Astrocyte (in vitro differentiated cells and primary cell): ENCODE measurements at regions not wholly inside any gene's neighbourhood (a gene's known extent, or its start where the extent isn't known, plus 50 kb on each side); places are given as distances from the start of the nearest gene placed in this dataset.
"Not testable (repeated sequence)": the region's sequence is repeated elsewhere in the genome, so short reads cannot be mapped to it uniquely, and the experiment has no call there.

ENCODE experiments used
- DNase-seq: peaks from one replicate; pipeline ENCODE4 v3.0.0-alpha.2; 2010; ENCODE audit warnings: low read depth
- FAIRE-seq: peaks from 2 replicates; lab custom pipeline; 2011; peaks lifted over from hg19 to GRCh38; lab: Jason Lieb, UNC
- H2AFZ ChIP-seq: 2 replicates; pipeline ENCODE4 v1.6.0; 2012; ENCODE audit warnings: low read depth, low read length, inconsistent platforms
- H3K27ac ChIP-seq: 2 replicates; pipeline ENCODE4 v1.5.1; 2011; ENCODE audit warnings: low read depth, low read length, inconsistent platforms
- H3K27me3 ChIP-seq: 2 replicates; pipeline ENCODE4 v1.6.0; 2011; ENCODE audit warnings: low read length, inconsistent platforms; ENCODE audit not compliant: insufficient read depth
- H3K36me3 ChIP-seq: 2 replicates; pipeline ENCODE4 v1.5.1; 2011; ENCODE audit warnings: low read length, inconsistent platforms; ENCODE audit not compliant: insufficient read depth
- H3K4me1 ChIP-seq: 2 replicates; pipeline ENCODE4 v1.5.1; 2011; ENCODE audit warnings: low read length, inconsistent platforms; ENCODE audit not compliant: insufficient read depth
- H3K4me2 ChIP-seq: 2 replicates; pipeline ENCODE4 v1.6.0; 2012; ENCODE audit warnings: low read length, inconsistent platforms
- H3K4me3 ChIP-seq: 2 replicates; pipeline ENCODE4 v1.5.1; 2011; ENCODE audit warnings: low read depth, mild to moderate bottlenecking, low read length, inconsistent platforms; ENCODE audit not compliant: insufficient read depth
- H3K79me2 ChIP-seq: 2 replicates; pipeline ENCODE4 v1.6.0; 2012; ENCODE audit warnings: mild to moderate bottlenecking, low read length, inconsistent platforms; ENCODE audit not compliant: insufficient read depth
- H3K9ac ChIP-seq: 2 replicates; pipeline ENCODE4 v1.6.0; 2012; ENCODE audit warnings: mild to moderate bottlenecking, low read length, inconsistent platforms
- H3K9me3 ChIP-seq: 2 replicates; pipeline ENCODE4 v1.5.1; 2012; ENCODE audit warnings: low read depth, mild to moderate bottlenecking, low read length, inconsistent platforms; ENCODE audit not compliant: insufficient read depth
- H4K20me1 ChIP-seq: 2 replicates; pipeline ENCODE4 v1.6.0; 2012; ENCODE audit warnings: low read length, inconsistent platforms; ENCODE audit not compliant: insufficient read depth
- H3K27ac Mint-ChIP-seq: one replicate; pipeline ENCODE4 v1.8.0; 2021; ENCODE audit warnings: mild to moderate bottlenecking, mixed read lengths; ENCODE audit not compliant: unreplicated experiment
- H3K27me3 Mint-ChIP-seq: one replicate; pipeline ENCODE4 v1.8.0; 2021; ENCODE audit warnings: low read depth, mixed read lengths; ENCODE audit not compliant: unreplicated experiment
- H3K36me3 Mint-ChIP-seq: one replicate; pipeline ENCODE4 v1.8.0; 2021; ENCODE audit warnings: low read depth, mixed read lengths; ENCODE audit not compliant: unreplicated experiment
- H3K4me1 Mint-ChIP-seq: one replicate; pipeline ENCODE4 v1.8.0; 2021; ENCODE audit warnings: low read depth, mixed read lengths; ENCODE audit not compliant: unreplicated experiment
- H3K4me3 Mint-ChIP-seq: one replicate; pipeline ENCODE4 v1.8.0; 2021; ENCODE audit warnings: mild to moderate bottlenecking, moderate library complexity, mixed read lengths; ENCODE audit not compliant: unreplicated experiment
- H3K9me3 Mint-ChIP-seq: one replicate; pipeline ENCODE4 v1.8.0; 2021; ENCODE audit warnings: mild to moderate bottlenecking, mixed read lengths; ENCODE audit not compliant: unreplicated experiment

- Histone ChIP-seq H3K9ac (peak overlapping the region; percentile 74), H3K4me2 (peak overlapping the region; percentile 65), H3K4me1 (peaks cover 10% of the 10 kb centered on the region), H3K27ac (peak overlapping the region; percentile 81)
- H2AFZ ChIP-seq, H4K20me1 ChIP-seq, H3K79me2 ChIP-seq, H3K4me3 ChIP-seq, H3K36me3 Mint-ChIP-seq, H3K4me1 Mint-ChIP-seq, FAIRE-seq, H3K9me3 ChIP-seq, H3K27me3 Mint-ChIP-seq, H3K36me3 ChIP-seq, H3K27me3 ChIP-seq, H3K9me3 Mint-ChIP-seq: not testable (repeated sequence)
- DNase-seq, result peak; percentile 81
- peak overlapping the region; percentile 50 for H3K4me3 Mint-ChIP-seq
- H3K27ac Mint-ChIP-seq, result peak overlapping the region; percentile 95
Observed at GRCh38 chr1:120535052-120535451, 120.2 kb downstream of the NBPF8 start.

GRCh38 chr1:120541394-120541793 is 126.6 kb downstream of the NBPF8 start:
- not testable (repeated sequence) for H3K4me1 Mint-ChIP-seq, H2AFZ ChIP-seq, H3K4me3 Mint-ChIP-seq, H3K79me2 ChIP-seq, DNase-seq, H3K36me3 ChIP-seq, H3K27ac Mint-ChIP-seq, H3K4me2 ChIP-seq, H4K20me1 ChIP-seq, H3K4me3 ChIP-seq, H3K9me3 Mint-ChIP-seq, H3K27ac ChIP-seq, H3K4me1 ChIP-seq, FAIRE-seq, H3K36me3 Mint-ChIP-seq, H3K9me3 ChIP-seq, H3K27me3 Mint-ChIP-seq, H3K27me3 ChIP-seq, H3K9ac ChIP-seq

GRCh38 chr1:120542365-120542764 is 127.5 kb downstream of the NBPF8 start:
- H3K4me1 ChIP-seq, H3K9me3 Mint-ChIP-seq, H3K79me2 ChIP-seq, H3K4me1 Mint-ChIP-seq, DNase-seq, H3K27ac Mint-ChIP-seq, H3K9me3 ChIP-seq, H3K27me3 Mint-ChIP-seq, H3K9ac ChIP-seq, H3K4me3 Mint-ChIP-seq, H2AFZ ChIP-seq, H3K36me3 ChIP-seq, H3K4me2 ChIP-seq, H4K20me1 ChIP-seq, FAIRE-seq, H3K4me3 ChIP-seq, H3K36me3 Mint-ChIP-seq, H3K27ac ChIP-seq, H3K27me3 ChIP-seq: not testable (repeated sequence)

- H3K27me3 ChIP-seq, H3K36me3 ChIP-seq, H3K79me2 ChIP-seq, H3K9me3 ChIP-seq, H3K27me3 Mint-ChIP-seq, H3K36me3 Mint-ChIP-seq, H2AFZ ChIP-seq, H3K9me3 Mint-ChIP-seq, H3K27ac ChIP-seq, H3K4me1 ChIP-seq, H3K4me3 ChIP-seq, H3K27ac Mint-ChIP-seq, H4K20me1 ChIP-seq, FAIRE-seq, H3K4me3 Mint-ChIP-seq, H3K4me2 ChIP-seq, DNase-seq, H3K9ac ChIP-seq, H3K4me1 Mint-ChIP-seq: not testable (repeated sequence)
Observed at GRCh38 chr1:120542940-120543339, 128.1 kb downstream of the NBPF8 start.
